CD14-positive monocyte (primary cell): ENCODE measurements at regions not wholly inside any gene's neighbourhood (a gene's known extent, or its start where the extent isn't known, plus 50 kb on each side); places are given as distances from the start of the nearest gene placed in this dataset.

ENCODE experiments used
- DNase-seq, 3 donors: peaks; one replicate each; pipeline ENCODE4 v3.0.0-alpha.2; 2011 to 2022
- H2AFZ ChIP-seq: 2 replicates; pipeline ENCODE4 v1.6.0; 2012; ENCODE audit warnings: mild to moderate bottlenecking, low read depth, low read length, inconsistent platforms; ENCODE audit not compliant: insufficient read depth, poor library complexity, severe bottlenecking
- H3K27ac ChIP-seq, 2 donors: 1 replicate in 1 of 2; 2 replicates in 1 of 2; pipeline ENCODE4 v1.5.1; 2012 to 2013; ENCODE audit warnings: low read length in 2 of 2, control low read depth in 1 of 2, inconsistent platforms in 1 of 2, low read depth in 1 of 2, mild to moderate bottlenecking in 1 of 2
- H3K27me3 ChIP-seq, 2 donors: one replicate each; pipeline versions ENCODE4 v1.6.0 to v1.6.1; 2011 to 2013; ENCODE audit warnings: low read length in 2 of 2; ENCODE audit not compliant: control insufficient read depth in 2 of 2, insufficient read depth in 2 of 2
- H3K36me3 ChIP-seq, 2 donors: replicated peaks in 1 of 2; 1 replicate in 1 of 2; 2 replicates in 1 of 2; pipeline versions ENCODE4 v1.5.1 to v1.6.1; 2012 to 2013; ENCODE audit warnings: low read length in 2 of 2, control low read depth in 1 of 2, inconsistent platforms in 1 of 2, mild to moderate bottlenecking in 1 of 2; ENCODE audit not compliant: insufficient read depth in 2 of 2, control insufficient read depth in 1 of 2
- H3K4me1 ChIP-seq, 2 donors: 1 replicate in 1 of 2; 2 replicates in 1 of 2; pipeline versions ENCODE4 v1.5.1 to v1.6.1; 2012 to 2013; ENCODE audit warnings: low read length in 2 of 2, control low read depth in 1 of 2, inconsistent platforms in 1 of 2, mild to moderate bottlenecking in 1 of 2, moderate library complexity in 1 of 2; ENCODE audit not compliant: insufficient read depth in 2 of 2, control insufficient read depth in 1 of 2
- H3K4me2 ChIP-seq: replicated peaks from 2 replicates; pipeline ENCODE3; 2012; ENCODE audit warnings: low read length, moderate library complexity, mild to moderate bottlenecking; ENCODE audit not compliant: poor library complexity, severe bottlenecking; ENCODE audit errors: extremely low read depth
- H3K4me3 ChIP-seq, 3 experiments: fragments of 200-600 bp in 1 of 3; sonication (generic) in 1 of 3; replicated peaks in 1 of 3; 1 replicate in 2 of 3; 2 replicates in 1 of 3; pipeline ENCODE4 v1.5.1; 2011 to 2013; ENCODE audit warnings: low read length in 3 of 3, mild to moderate bottlenecking in 3 of 3, control low read depth in 2 of 3, low read depth in 2 of 3, inconsistent platforms in 1 of 3, moderate library complexity in 1 of 3
- H3K79me2 ChIP-seq: 2 replicates; pipeline ENCODE4 v1.6.0; 2012; ENCODE audit warnings: mild to moderate bottlenecking, control low read depth, inconsistent platforms, low read length, moderate library complexity; ENCODE audit not compliant: insufficient read depth
- H3K9ac ChIP-seq: 2 replicates; pipeline ENCODE4 v1.6.0; 2017; ENCODE audit warnings: low read length, mild to moderate bottlenecking; ENCODE audit not compliant: insufficient read depth, poor library complexity, severe bottlenecking
- H3K9me3 ChIP-seq, 2 donors: replicated peaks in 1 of 2; 1 replicate in 1 of 2; 2 replicates in 1 of 2; pipeline versions ENCODE4 v1.5.1 to v1.6.1; 2012 to 2013; ENCODE audit warnings: low read length in 2 of 2, control low read depth in 1 of 2; ENCODE audit not compliant: control insufficient read depth in 1 of 2, insufficient read depth in 1 of 2
- H4K20me1 ChIP-seq: 2 replicates; pipeline ENCODE4 v1.6.0; 2012; ENCODE audit warnings: mild to moderate bottlenecking, low read length, control low read depth, moderate library complexity; ENCODE audit not compliant: insufficient read depth
- H3K27ac Mint-ChIP-seq, 7 donors: one replicate each; pipeline ENCODE4 v1.8.0; 2020; ENCODE audit warnings: mild to moderate bottlenecking in 7 of 7, mixed read lengths in 7 of 7, moderate library complexity in 6 of 7, inconsistent platforms in 2 of 7
- H3K27me3 Mint-ChIP-seq, 3 donors: one replicate each; pipeline ENCODE4 v1.8.0; 2021 to 2022; ENCODE audit warnings: low read depth in 3 of 3, mild to moderate bottlenecking in 3 of 3, mixed read lengths in 3 of 3, moderate library complexity in 3 of 3, inconsistent platforms in 1 of 3
- H3K36me3 Mint-ChIP-seq, 2 donors: one replicate each; pipeline ENCODE4 v1.8.0; 2020; ENCODE audit warnings: mixed read lengths in 2 of 2, inconsistent platforms in 1 of 2, mild to moderate bottlenecking in 1 of 2
- H3K4me1 Mint-ChIP-seq: one replicate; pipeline ENCODE4 v1.8.0; 2020; ENCODE audit warnings: mild to moderate bottlenecking, mixed read lengths
- H3K4me3 Mint-ChIP-seq, 2 donors: one replicate each; pipeline ENCODE4 v1.8.0; 2020; ENCODE audit warnings: mild to moderate bottlenecking in 2 of 2, mixed read lengths in 2 of 2, moderate library complexity in 1 of 2
- H3K9me3 Mint-ChIP-seq, 7 donors: one replicate each; pipeline ENCODE4 v1.8.0; 2020 to 2022; ENCODE audit warnings: mixed read lengths in 7 of 7, mild to moderate bottlenecking in 6 of 7, moderate library complexity in 6 of 7, inconsistent platforms in 2 of 7
- WGBS: methylation state at CpG from one replicate; pipeline ENCODE4 v1.1.5; 2013; ENCODE audit warnings: missing lambda C conversion rate; ENCODE audit not compliant: insufficient coverage; 5-methylcytosine and 5-hydroxymethylcytosine counted together
- intact Hi-C, 2 donors: fragments of 100-400 bp; cut with micrococcal nuclease; formaldehyde crosslinking; loops; one replicate each; pipeline versions ENCODE4 v1.15.0 to v1.15.1; 2023
- TF ChIP-seq, protein P1 (sequence below): fragments of 200-600 bp; IDR thresholded peaks from one replicate; pipeline ENCODE4 v1.8.0; 2022; ENCODE audit warnings: antibody characterized with exemption, mild to moderate bottlenecking

DNA sequence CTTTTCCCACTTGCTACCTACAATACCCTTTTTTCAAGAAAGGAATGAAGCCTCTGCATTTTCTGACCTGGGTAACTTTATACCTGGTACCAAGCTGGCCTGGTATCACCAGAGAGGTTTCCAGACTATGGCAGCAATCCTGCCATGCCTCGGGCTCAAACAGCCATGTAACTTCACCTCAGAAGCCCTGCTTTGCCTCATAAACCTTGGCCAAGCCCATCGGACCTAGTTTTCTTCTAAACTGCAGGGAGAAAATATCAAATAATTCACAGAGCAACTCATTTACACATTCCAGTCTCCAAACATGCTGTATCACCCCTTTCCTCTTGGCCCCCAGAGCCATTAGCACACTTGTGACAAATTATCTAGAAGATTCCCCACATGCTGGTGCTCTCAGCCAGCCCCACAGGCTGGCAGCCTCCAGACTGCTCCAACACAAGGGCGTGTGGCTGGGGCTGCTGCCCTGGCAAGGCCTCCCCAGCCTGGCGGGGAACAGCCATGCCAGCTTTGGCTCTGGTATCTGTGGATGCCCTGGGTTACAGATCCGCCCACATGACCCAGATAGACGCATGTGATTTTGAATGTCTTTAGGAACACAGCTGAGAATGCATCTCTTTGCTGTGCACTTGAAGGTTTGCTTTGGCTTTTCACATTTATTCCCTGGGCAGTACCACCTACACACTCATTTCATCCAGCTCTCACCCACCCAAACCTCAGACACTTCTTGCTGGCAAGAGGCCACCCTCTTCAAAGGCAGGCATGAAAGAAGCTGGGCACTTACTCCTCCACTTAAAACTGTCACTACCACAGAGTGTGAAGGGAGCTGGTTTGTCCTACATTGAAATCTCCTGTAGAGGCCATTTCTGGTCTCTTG lies 70.0 kb upstream of the BCAR3 start:
- H3K9me3 ChIP-seq, result no peaks in the 10 kb centered on the region
- TF ChIP-seq, protein P1, sequence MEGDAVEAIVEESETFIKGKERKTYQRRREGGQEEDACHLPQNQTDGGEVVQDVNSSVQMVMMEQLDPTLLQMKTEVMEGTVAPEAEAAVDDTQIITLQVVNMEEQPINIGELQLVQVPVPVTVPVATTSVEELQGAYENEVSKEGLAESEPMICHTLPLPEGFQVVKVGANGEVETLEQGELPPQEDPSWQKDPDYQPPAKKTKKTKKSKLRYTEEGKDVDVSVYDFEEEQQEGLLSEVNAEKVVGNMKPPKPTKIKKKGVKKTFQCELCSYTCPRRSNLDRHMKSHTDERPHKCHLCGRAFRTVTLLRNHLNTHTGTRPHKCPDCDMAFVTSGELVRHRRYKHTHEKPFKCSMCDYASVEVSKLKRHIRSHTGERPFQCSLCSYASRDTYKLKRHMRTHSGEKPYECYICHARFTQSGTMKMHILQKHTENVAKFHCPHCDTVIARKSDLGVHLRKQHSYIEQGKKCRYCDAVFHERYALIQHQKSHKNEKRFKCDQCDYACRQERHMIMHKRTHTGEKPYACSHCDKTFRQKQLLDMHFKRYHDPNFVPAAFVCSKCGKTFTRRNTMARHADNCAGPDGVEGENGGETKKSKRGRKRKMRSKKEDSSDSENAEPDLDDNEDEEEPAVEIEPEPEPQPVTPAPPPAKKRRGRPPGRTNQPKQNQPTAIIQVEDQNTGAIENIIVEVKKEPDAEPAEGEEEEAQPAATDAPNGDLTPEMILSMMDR, result no peak
- Mint-ChIP-seq H3K4me1 (peaks cover 27% of the 10 kb centered on the region), H3K4me3 (no peak overlapping the region), H3K9me3 (peaks cover 0 to 10% (median 5%) of the 10 kb centered on the region in 7 donors), H3K27me3 (peaks cover 0 to 4% (median 2%) of the 10 kb centered on the region in 3 donors), H3K36me3 (no peaks in the 10 kb centered on the region), H3K27ac (peak overlapping the region in 1 of 7 donors; percentile 6)
- no peak overlapping the region for H3K4me2 ChIP-seq
- no peak overlapping the region for H3K4me3 ChIP-seq
- 96% methylated on average over 6 of the region's 6 CpGs for WGBS
- H3K79me2 ChIP-seq, result no peaks in the 10 kb centered on the region
- H3K36me3 ChIP-seq, result no peaks in the 10 kb centered on the region
- H4K20me1 ChIP-seq, result no peaks in the 10 kb centered on the region
- peaks cover 3 to 19% of the 10 kb centered on the region in 2 donors for H3K4me1 ChIP-seq
- H3K27me3 ChIP-seq, result no peaks in the 10 kb centered on the region
- no peak for DNase-seq
- H2AFZ ChIP-seq, result no peak overlapping the region
- intact Hi-C loops, result no loop called here
- no peak overlapping the region for H3K9ac ChIP-seq
- no peak overlapping the region for H3K27ac ChIP-seq

DNA sequence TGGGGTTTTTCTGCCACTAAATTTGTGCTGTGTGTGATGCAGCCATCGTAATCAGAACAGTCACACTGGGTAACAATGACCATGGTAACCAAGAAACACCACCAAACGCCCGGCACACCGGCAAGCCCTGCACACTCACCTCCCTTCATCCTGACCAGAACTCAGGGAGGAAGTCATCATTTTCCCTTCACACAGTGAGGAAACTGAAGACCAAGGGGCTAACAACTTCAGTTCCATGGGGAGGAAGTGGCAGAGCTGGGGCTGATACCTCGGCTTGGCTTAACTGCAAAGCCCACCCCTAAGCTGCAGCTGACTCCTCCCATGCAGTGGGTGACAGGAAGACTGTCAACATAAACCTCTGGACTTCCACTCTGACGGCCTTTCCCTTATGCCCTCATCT lies 69.3 kb upstream of the BCAR3 start:
- H3K4me1 Mint-ChIP-seq, result peaks cover 27% of the 10 kb centered on the region
- DNase-seq, result peak in 1 of 3 donors; percentile 11
- TF ChIP-seq, protein P1, result no peak

More for the DNA sequence above, 69.3 kb upstream of the BCAR3 start:
- peak overlapping the region in 2 of 7 donors; percentile 15 to 46 for H3K27ac Mint-ChIP-seq
- Histone ChIP-seq H3K4me2 (no peak overlapping the region), H3K9me3 (no peaks in the 10 kb centered on the region), H3K4me3 (no peak overlapping the region), H4K20me1 (no peaks in the 10 kb centered on the region), H3K9ac (no peak overlapping the region), H3K36me3 (no peaks in the 10 kb centered on the region), H3K27me3 (no peaks in the 10 kb centered on the region), H3K27ac (no peak overlapping the region), H2AFZ (no peak overlapping the region), H3K4me1 (peaks cover 3 to 19% of the 10 kb centered on the region in 2 donors), H3K79me2 (no peaks in the 10 kb centered on the region)
- no peak overlapping the region for H3K4me3 Mint-ChIP-seq
- WGBS, result 26% methylated on average over 4 of the region's 6 CpGs
- H3K9me3 Mint-ChIP-seq, result peaks cover 0 to 13% (median 5%) of the 10 kb centered on the region in 7 donors
- H3K27me3 Mint-ChIP-seq, result peaks cover 0 to 4% (median 2%) of the 10 kb centered on the region in 3 donors
- H3K36me3 Mint-ChIP-seq, result no peaks in the 10 kb centered on the region
- intact Hi-C loops, result no loop called here
